ENCODE measurements at regions not wholly inside any gene's neighbourhood (a gene's known extent, or its start where the extent isn't known, plus 50 kb on each side); places are given as distances from the start of the nearest gene placed in this dataset.

DNA sequence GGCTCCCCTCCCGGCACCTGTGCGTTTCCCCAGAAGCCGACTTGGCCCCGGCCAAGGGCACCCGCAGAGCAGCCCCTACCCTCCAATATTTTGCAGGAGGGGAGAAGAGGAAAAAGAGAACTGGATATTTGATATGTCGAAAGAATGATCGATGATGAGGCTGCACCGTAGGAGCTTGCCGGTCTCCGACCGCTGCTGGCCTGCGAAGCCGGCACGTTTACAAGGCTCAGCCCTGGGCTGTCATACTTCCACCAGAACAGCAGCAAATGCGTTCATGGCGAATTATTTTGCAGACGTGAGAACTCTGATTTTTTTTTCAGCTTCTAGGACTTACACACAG lies 296.7 kb downstream of the TFAP2C start:
- H4K8ac ChIP-seq (replicated peaks; ENCODE audit: insufficient read length, low read depth, low read length) = no peak overlapping the region
- peaks cover 11% of the 10 kb centered on the region for H3K23me2 ChIP-seq (ENCODE audit: insufficient read length, low read depth, low read length, poor library complexity, severe bottlenecking)
- H3K27ac ChIP-seq (ENCODE audit: insufficient read length, low read depth, low read length) = no peak overlapping the region
- Mint-ChIP-seq H3K9me3 (peaks cover 0 to 7% of the 10 kb centered on the region in 2 experiments; a peak in 2 of 5 replicates), H3K36me3 (ENCODE audit: insufficient read depth in 1 of 3, low read depth in 3 of 3) (no peaks in the 10 kb centered on the region; a peak in 1 of 7 replicates), H3K4me3 (peak overlapping the region; percentile 53 to 78), H3K4me1 (peaks cover 44 to 48% of the 10 kb centered on the region in 2 experiments), H3K27ac (no peak overlapping the region), H3K27me3 (ENCODE audit: low read depth) (peaks cover 80% of the 10 kb centered on the region)
- TF ChIP-seq CTCF (conservative IDR thresholded peaks at IDR 0.05) = no peak
- no peak overlapping the region for H4K91ac ChIP-seq (ENCODE audit: insufficient read length, low read depth, low read length)
- H3K79me2 ChIP-seq (ENCODE audit: insufficient read depth, low read length) = no peaks in the 10 kb centered on the region
- WGBS (ENCODE audit: extremely low coverage, insufficient read length, low lambda C conversion rate) = no CpG with 5 or more reads among the region's 17 CpGs
- H2BK12ac ChIP-seq (ENCODE audit: insufficient read length, low read depth, low read length) = no peak overlapping the region
- no peak overlapping the region for H2BK5ac ChIP-seq (ENCODE audit: insufficient read length, low read length)
- peak overlapping the region; percentile 37 for H3K4me2 ChIP-seq (ENCODE audit: insufficient read depth, insufficient read length, low read length)
- no peak overlapping the region for H3K9ac ChIP-seq (ENCODE audit: extremely low read depth, insufficient read length, low read length)
- no peak overlapping the region for H4K5ac ChIP-seq (ENCODE audit: insufficient read length, low read depth, low read length)
- no peaks in the 10 kb centered on the region for H3K9me3 ChIP-seq (ENCODE audit: control insufficient read depth, low read depth, low read length)
- no peak overlapping the region for H3K18ac ChIP-seq (ENCODE audit: insufficient read length, low read depth, low read length)
- no peak for DNase-seq
- no peak overlapping the region for H2BK120ac ChIP-seq (ENCODE audit: low read depth, low read length, poor library complexity, severe bottlenecking)
- no peak overlapping the region for H3K4ac ChIP-seq (ENCODE audit: low read depth, low read length)
- H3K56ac ChIP-seq (ENCODE audit: insufficient read length, low read depth, low read length) = no peak overlapping the region
- H2AFZ ChIP-seq (ENCODE audit: low read length) = no peak overlapping the region
- peaks cover 21% of the 10 kb centered on the region; the same call in 1 of the 2 replicates for H3K27me3 ChIP-seq (ENCODE audit: insufficient read depth, low read length)
- H2AK5ac ChIP-seq (ENCODE audit: insufficient read length, low read length) = no peak overlapping the region
- peaks cover 6% of the 10 kb centered on the region; the same call in 1 of the 2 replicates for H3K4me1 ChIP-seq (ENCODE audit: insufficient read depth, low read length)
- no peak overlapping the region for H3K23ac ChIP-seq (ENCODE audit: insufficient read length, low read depth, low read length)
- no peak overlapping the region for H2BK20ac ChIP-seq (ENCODE audit: low read depth, low read length, poor library complexity, severe bottlenecking)
- H3T11ph ChIP-seq (ENCODE audit: low read length) = no peak overlapping the region
- no peak overlapping the region for H3K14ac ChIP-seq (ENCODE audit: insufficient read depth, low read length)
- H3K79me1 ChIP-seq (ENCODE audit: insufficient read depth, low read depth, low read length, poor library complexity, severe bottlenecking) = no peaks in the 10 kb centered on the region
- H2BK15ac ChIP-seq (ENCODE audit: low read depth, low read length) = no peak overlapping the region
- no peaks in the 10 kb centered on the region for H4K20me1 ChIP-seq (ENCODE audit: control insufficient read depth, insufficient read depth, insufficient read length)
